Eye (tissue), 1 donor: ENCODE measurements at regions not wholly inside any gene's neighbourhood (a gene's known extent, or its start where the extent isn't known, plus 50 kb on each side); places are given as distances from the start of the nearest gene placed in this dataset.

Source experiments
- DNase-seq: peaks from one replicate; pipeline ENCODE4 v3.0.0-alpha.2; 2015

DNA sequence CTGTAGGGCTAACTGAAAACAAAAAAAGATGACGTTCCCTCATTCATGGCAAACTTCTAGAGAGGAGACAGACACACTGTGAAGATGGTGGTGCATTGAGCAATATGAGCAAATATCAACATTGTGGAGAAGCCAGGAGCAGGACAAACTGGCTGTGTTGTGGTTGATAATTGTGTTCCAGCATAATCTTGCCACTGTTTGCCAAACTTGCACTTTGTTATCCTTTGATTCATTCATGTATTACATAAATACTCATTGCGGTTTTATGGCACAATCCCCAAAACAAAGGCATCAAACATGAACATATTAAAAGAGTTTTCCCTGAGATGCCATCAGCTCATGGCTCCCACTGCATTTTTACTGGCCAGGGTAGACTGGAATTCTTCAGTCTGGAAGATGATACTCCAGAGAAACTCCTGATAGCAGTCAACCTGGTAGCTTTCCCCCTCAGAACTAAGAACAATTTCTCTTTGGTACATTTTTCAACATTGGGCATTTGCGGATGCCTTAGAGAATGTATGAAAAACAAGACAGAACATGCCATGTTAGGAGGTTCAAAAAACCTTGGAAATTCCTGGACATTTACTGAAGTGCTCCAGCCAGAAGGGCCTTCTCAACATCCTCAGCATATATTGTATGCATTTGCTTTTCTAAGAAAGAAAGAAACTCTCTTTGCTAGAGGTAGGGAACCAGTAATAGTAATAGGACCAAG, 487.4 kb upstream of the CELF4 start:
- no peak for DNase-seq

GRCh38 chr18:38047820-38048219, 482.2 kb upstream of the CELF4 start:
- no peak for DNase-seq

- no peak for DNase-seq
These were observed 481.1 kb upstream of the CELF4 start for GRCh38 chr18:38046651-38047050.

GRCh38 chr18:38045845-38046244, 480.2 kb upstream of the CELF4 start:
- DNase-seq, result no peak

GRCh38 chr18:38042211-38042890, 476.8 kb upstream of the CELF4 start:
- peak; percentile 24 for DNase-seq

- no peak for DNase-seq
These were observed 472.6 kb upstream of the CELF4 start for GRCh38 chr18:38038242-38038641.

DNA sequence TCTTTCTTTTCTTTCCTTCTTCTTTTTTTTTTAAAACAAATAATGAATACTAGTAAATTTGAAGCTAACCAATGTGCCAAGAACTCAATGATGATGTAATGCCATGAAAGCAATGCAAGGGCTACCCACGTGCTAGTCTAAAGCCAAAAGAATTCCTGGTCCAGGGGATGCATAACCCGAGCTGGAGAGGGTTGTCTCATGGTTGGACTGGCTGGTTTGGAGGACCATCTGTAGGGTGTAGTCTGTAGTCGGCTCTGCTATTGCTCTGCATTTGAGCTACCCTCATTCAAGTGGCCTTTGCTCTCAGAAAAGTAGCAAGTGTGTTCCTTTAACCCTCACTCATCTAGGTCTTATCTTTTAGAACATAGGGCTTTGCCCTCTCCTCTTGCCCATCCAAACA, 469.6 kb upstream of the CELF4 start:
- DNase-seq, result no peak

- no peak for DNase-seq
These were observed 467.7 kb upstream of the CELF4 start for GRCh38 chr18:38033282-38033681.

- DNase-seq, result no peak
These were observed 466.9 kb upstream of the CELF4 start for GRCh38 chr18:38032516-38032915.

DNA sequence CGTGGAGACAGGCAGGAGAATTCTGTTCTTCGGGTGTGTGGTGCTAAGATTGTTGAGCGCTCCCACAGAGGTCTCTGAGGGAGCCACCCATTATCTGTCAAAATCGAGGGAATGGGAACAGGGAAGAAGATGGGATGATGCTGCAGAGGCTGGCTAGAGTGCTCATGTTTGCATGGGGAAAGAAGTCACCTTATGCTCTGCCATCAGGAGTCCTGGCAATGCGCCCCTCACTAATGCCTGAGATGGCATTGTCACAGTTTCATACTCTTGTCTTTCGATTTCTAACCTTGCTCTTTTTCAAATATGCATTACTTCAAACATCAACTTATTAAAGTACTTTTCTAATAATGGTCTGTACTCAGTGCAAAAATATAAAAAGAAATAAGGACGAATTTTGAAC, 463.3 kb upstream of the CELF4 start:
- DNase-seq, result no peak

DNA sequence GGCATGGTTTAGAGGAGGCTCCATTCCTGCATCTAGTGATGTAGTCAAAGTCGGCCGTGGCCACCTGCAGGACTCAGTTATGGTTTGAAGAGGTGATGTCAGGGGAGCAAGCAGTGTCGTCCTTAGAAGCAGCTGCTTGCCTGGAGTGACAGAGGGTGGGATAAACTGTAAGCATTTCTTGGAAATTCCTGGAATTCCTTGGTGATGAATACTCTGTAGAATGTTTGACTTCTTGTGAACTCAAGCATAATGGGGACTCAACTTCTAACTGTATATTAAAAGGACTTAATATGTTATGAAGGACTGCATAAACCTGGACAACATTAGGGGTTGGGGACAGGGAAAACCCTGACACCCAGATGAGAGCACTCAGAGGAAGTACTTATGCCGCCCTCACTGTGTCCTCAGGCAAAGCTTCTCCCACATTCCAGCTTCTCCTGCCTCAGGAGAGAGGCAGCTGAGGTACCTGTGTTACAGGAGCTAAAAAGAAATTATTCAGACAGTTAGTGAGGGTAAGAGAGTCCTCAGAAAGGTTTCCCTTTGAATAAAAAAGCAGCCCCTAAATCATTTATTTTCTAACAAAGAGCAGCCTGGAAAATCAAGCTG, 459.9 kb upstream of the CELF4 start:
- DNase-seq, result peak; percentile 51

GRCh38 chr18:38023871-38024270, 458.3 kb upstream of the CELF4 start:
- no peak for DNase-seq

GRCh38 chr18:38022234-38022633, 456.6 kb upstream of the CELF4 start:
- DNase-seq, result no peak

GRCh38 chr18:38019292-38019691, 453.7 kb upstream of the CELF4 start:
- no peak for DNase-seq

GRCh38 chr18:38010971-38011857, 445.6 kb upstream of the CELF4 start:
- no peak for DNase-seq

- no peak for DNase-seq
These were observed 444.4 kb upstream of the CELF4 start for GRCh38 chr18:38010037-38010436.

GRCh38 chr18:38009320-38009719, 443.7 kb upstream of the CELF4 start:
- no peak for DNase-seq

GRCh38 chr18:38007676-38008330, 442.2 kb upstream of the CELF4 start:
- DNase-seq, result no peak

DNA sequence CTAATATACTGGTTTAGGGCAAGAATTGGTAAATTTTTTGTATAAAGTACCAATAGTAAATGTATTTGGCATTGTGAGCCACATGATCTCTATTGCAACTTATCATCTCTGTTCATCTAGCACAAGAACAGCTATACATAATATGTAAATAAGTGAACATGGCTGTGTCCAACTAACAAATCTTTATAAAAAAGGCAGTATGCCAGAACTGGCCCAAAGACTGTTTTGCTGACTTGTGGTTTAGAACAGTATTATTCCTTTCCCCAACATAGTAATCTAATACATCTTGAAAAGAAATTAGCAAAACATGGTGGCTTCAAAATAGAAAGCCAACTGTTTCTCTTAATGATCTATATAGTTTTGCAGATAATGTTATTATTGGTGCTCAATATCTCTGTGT, 441.4 kb upstream of the CELF4 start:
- no peak for DNase-seq

- DNase-seq, result no peak
These were observed 440.9 kb upstream of the CELF4 start for GRCh38 chr18:38006541-38006940.

GRCh38 chr18:37997695-37998094, 432.1 kb upstream of the CELF4 start:
- DNase-seq, result no peak

- DNase-seq, result peak; percentile 37
These were observed 422.3 kb upstream of the CELF4 start for GRCh38 chr18:37987901-37988300.

DNA sequence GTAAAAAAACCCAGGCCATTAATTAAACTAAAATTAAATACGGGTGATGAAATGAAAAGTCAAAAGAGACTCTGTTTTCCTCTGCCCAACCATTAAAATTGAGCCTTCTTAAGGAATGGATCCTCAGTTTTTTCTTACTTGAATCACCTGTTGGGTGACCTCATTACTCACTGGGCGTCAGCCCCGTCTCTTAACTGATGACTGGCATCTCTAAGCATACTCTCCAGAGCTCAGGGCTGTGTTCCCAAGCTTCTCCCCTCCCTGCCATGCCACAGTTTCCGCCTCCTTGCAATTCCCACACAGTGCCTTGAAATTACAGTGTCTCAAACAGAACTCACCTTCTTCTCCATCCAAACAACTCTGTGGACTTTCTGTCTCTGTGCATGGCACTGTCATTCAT, 421.1 kb upstream of the CELF4 start:
- no peak for DNase-seq
